KMS-11 (cell line): ENCODE measurements at regions not wholly inside any gene's neighbourhood (a gene's known extent, or its start where the extent isn't known, plus 50 kb on each side); places are given as distances from the start of the nearest gene placed in this dataset.

Experiments used
- H2AFZ ChIP-seq: fragments of 200-600 bp; sonication (generic); 2 replicates; pipeline ENCODE4 v1.6.1; 2016; ENCODE audit warnings: antibody characterized with exemption, mixed run types, low read depth
- H3K27ac ChIP-seq: fragments of 200-600 bp; sonication (generic); 2 replicates; pipeline ENCODE4 v1.6.1; 2016; ENCODE audit warnings: mild to moderate bottlenecking, mixed run types
- H3K27me3 ChIP-seq: fragments of 200-600 bp; sonication (generic); 2 replicates; pipeline ENCODE4 v1.6.1; 2017; ENCODE audit warnings: mild to moderate bottlenecking, low read depth, mixed run types, moderate library complexity; ENCODE audit not compliant: insufficient read depth
- H3K36me3 ChIP-seq: fragments of 200-600 bp; sonication (generic); 2 replicates; pipeline ENCODE4 v1.6.1; 2017; ENCODE audit warnings: mild to moderate bottlenecking, mixed run types; ENCODE audit not compliant: insufficient read depth
- H3K4me1 ChIP-seq: fragments of 200-600 bp; sonication (generic); 2 replicates; pipeline ENCODE4 v1.6.1; 2016; ENCODE audit warnings: mild to moderate bottlenecking, low read depth, mixed run types; ENCODE audit not compliant: poor library complexity, severe bottlenecking
- H3K4me2 ChIP-seq: fragments of 200-600 bp; sonication (generic); 2 replicates; pipeline ENCODE4 v1.7.0; 2016; ENCODE audit warnings: mild to moderate bottlenecking, mixed run types
- H3K4me3 ChIP-seq: fragments of 200-600 bp; sonication (generic); IDR thresholded peaks from 2 replicates; pipeline ENCODE4 v1.6.1; 2017; ENCODE audit warnings: low read depth, low read length, mixed read lengths; ENCODE audit not compliant: insufficient read depth
- H3K79me2 ChIP-seq: fragments of 200-600 bp; sonication (generic); 2 replicates; pipeline ENCODE4 v1.6.1; 2016; ENCODE audit warnings: low read depth, mixed run types; ENCODE audit not compliant: insufficient read depth
- H3K9ac ChIP-seq: fragments of 200-600 bp; sonication (generic); 2 replicates; pipeline ENCODE4 v1.6.1; 2016; ENCODE audit warnings: mild to moderate bottlenecking, mixed run types
- H4K20me1 ChIP-seq: fragments of 200-600 bp; sonication (generic); 2 replicates; pipeline ENCODE4 v1.6.1; 2016; ENCODE audit warnings: mild to moderate bottlenecking, mixed run types; ENCODE audit not compliant: insufficient read depth
- CTCF ChIP-seq: fragments of 200-600 bp; sonication (generic); conservative IDR thresholded peaks from 2 replicates; pipeline ENCODE4 v1.6.1; 2017; ENCODE audit warnings: low read depth, mild to moderate bottlenecking, antibody characterized with exemption, low read length, moderate library complexity, mixed read lengths

GRCh38 chr1:147379889-147380288 is 137.4 kb downstream of the CHD1L start:
- Histone ChIP-seq H4K20me1 (no peaks in the 10 kb centered on the region), H3K27me3 (no peaks in the 10 kb centered on the region), H3K4me2 (no peak overlapping the region), H2AFZ (no peak overlapping the region), H3K27ac (no peak overlapping the region), H3K79me2 (no peaks in the 10 kb centered on the region), H3K4me1 (no peaks in the 10 kb centered on the region), H3K36me3 (no peaks in the 10 kb centered on the region), H3K4me3 (no peak overlapping the region), H3K9ac (no peak overlapping the region)
- no peak for TF ChIP-seq CTCF

- H3K27ac ChIP-seq: no peak overlapping the region
- H3K4me1 ChIP-seq: no peaks in the 10 kb centered on the region
- no peaks in the 10 kb centered on the region for H4K20me1 ChIP-seq
- TF ChIP-seq CTCF: no peak
- no peaks in the 10 kb centered on the region for H3K36me3 ChIP-seq
- H3K4me3 ChIP-seq: no peak overlapping the region
- no peaks in the 10 kb centered on the region for H3K27me3 ChIP-seq
- no peaks in the 10 kb centered on the region for H3K79me2 ChIP-seq
- no peak overlapping the region for H3K9ac ChIP-seq
- H3K4me2 ChIP-seq: no peak overlapping the region
- no peak overlapping the region for H2AFZ ChIP-seq
Measured at GRCh38 chr1:147384804-147385203, 142.3 kb downstream of the CHD1L start.

GRCh38 chr1:147388969-147389368 is 146.5 kb downstream of the CHD1L start:
- Histone ChIP-seq H3K27me3 (no peaks in the 10 kb centered on the region), H3K36me3 (no peaks in the 10 kb centered on the region), H3K27ac (no peak overlapping the region), H4K20me1 (no peaks in the 10 kb centered on the region), H3K79me2 (no peaks in the 10 kb centered on the region), H3K4me3 (no peak overlapping the region), H3K4me2 (no peak overlapping the region), H3K9ac (no peak overlapping the region), H3K4me1 (peaks cover 5% of the 10 kb centered on the region), H2AFZ (no peak overlapping the region)
- no peak for TF ChIP-seq CTCF

- Histone ChIP-seq H3K79me2 (no peaks in the 10 kb centered on the region), H2AFZ (peak overlapping the region; percentile 24)
- TF ChIP-seq CTCF: peak; percentile 99
Measured at GRCh38 chr1:147389532-147390184, 147.2 kb downstream of the CHD1L start.

More at GRCh38 chr1:147389532-147390184, 147.2 kb downstream of the CHD1L start:
- H4K20me1 ChIP-seq: no peaks in the 10 kb centered on the region
- H3K36me3 ChIP-seq: no peaks in the 10 kb centered on the region
- H3K9ac ChIP-seq: no peak overlapping the region
- peaks cover 5% of the 10 kb centered on the region for H3K4me1 ChIP-seq
- no peak overlapping the region for H3K4me3 ChIP-seq
- H3K27ac ChIP-seq: no peak overlapping the region
- H3K27me3 ChIP-seq: no peaks in the 10 kb centered on the region
- no peak overlapping the region for H3K4me2 ChIP-seq
